GM21529 (cell line): ENCODE measurements at regions not wholly inside any gene's neighbourhood (a gene's known extent, or its start where the extent isn't known, plus 50 kb on each side); places are given as distances from the start of the nearest gene placed in this dataset.
"Not testable (repeated sequence)": the region's sequence is repeated elsewhere in the genome, so short reads cannot be mapped to it uniquely, and the experiment has no call there.

Experiments
- ATAC-seq: cut with Tn5 transposase; IDR thresholded peaks from one replicate; pipeline ENCODE4 v1.9.1; 2021; ENCODE audit not compliant: unreplicated experiment

DNA sequence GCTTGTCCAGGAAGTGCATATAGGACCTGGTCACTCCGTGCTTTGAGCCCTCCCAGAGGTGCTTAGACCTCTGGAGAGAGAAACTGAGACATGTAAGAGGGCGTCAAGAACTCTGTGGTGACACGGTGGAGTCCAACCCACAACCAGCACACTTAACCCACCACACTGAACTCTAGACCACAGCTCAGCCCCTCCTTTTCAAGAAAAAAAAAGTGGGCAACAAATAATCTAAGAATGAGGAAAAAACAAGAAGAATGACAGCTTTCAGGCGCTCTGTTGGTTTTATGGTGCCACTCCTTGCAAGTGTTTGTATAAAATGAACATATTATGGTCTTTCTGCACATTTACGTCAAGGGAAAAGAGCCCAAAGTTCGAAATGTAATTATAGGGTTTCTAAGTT, 50.2 kb upstream of the SNAPC3 start:
- ATAC-seq = no peak

DNA sequence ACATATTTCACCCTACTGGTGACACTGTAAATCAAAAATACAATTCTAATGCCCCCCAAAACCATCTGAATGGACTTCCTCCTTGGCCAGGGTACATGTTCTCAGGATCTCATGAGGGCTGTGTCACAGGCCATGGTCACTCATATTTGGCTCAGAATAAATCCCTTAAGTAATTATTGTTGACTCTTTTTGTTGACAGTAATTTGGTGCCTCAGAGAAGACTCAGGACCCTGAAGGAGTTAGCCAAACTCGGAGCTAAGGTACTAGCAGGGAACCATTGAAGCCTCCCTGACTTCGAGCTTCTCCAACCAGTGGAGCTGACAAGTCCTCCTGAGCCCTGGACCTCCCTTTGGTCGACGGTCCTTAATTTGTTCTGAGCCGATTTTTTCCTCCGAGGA, 51.2 kb upstream of the SNAPC3 start:
- ATAC-seq = no peak

DNA sequence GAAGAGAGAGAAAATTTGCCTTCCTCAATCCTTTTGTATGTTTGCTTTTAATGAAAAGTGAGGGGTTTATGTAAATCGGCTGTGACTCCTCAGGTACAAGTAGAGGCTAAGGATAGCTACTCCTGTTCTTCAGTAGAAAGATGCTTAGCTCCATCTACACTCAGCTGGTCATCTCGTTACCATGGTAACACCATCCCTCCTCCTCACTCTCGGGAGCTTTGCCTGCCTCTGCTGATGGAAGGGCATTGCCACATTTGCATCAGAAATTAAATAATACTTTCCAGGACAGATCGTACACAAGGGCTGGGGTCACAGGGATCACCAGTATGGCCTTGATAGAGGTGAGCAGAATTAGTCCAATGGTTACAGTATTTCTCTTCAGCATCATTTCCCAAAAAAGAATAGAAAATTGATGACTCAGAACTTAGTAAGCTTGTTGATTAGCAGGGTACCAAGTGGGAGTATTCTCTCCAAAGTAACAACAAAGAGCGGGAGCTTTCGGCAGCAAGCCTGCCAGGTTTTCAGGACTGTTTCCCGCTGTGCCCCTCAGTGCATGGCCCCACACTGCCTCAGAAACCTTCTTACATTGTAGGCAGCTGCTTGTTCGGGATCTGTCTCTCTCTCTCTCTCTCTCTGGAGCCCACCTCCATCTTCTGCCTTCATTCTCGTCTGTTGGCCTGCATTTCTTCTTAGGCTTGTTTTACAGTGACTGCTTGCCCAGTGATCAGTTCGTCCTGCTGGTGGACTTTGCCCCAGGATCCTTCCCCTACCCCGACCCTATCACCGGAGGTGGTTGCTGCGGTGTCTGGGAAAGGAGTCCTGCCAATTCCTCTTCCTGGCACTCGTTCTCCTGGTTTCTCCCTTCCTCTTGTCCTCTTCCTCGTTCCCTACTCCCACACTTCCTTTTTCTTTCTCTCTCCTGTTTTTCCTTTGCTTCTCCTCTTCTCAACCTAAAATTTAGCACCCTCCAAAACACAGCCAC, 51.9 kb upstream of the SNAPC3 start:
- ATAC-seq = no peak

DNA sequence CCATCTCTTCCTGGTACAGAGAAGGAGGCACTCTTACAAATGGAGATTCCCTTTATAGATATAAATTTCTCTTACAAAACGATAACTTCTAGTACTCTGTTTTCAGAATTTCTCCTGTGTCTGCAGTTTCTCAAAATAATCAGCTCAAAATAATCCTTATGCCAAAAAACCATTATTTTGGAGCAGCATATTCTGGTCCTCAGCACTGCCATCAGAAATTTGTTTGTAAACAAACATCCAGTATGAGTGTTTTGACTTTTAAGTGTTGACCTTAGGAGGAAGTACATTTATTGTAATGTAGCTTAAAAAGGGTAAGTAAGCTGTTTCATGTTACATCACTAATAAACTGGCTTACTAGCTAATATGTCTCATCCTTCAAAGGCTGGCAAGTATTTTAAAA, 52.8 kb upstream of the SNAPC3 start:
- no peak for ATAC-seq

DNA sequence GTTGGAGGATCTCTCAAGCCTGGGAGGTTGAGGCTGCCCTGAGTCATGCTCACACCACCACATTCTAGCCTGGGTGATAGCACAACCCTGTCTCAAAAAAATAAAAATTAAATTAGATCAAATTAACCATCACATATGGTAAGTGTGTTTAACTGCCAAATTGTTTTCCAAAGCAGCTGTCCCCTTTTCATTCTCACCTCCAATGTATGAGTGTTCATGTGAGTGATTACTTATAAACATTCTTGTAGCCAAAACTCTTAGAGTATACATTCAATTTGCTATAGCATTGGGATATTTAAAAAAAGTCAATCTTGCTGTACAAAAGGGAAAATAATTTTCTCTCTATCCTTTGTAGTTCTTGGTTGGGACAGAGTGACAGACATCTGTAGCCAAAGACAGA, 53.4 kb upstream of the SNAPC3 start:
- no peak for ATAC-seq

DNA sequence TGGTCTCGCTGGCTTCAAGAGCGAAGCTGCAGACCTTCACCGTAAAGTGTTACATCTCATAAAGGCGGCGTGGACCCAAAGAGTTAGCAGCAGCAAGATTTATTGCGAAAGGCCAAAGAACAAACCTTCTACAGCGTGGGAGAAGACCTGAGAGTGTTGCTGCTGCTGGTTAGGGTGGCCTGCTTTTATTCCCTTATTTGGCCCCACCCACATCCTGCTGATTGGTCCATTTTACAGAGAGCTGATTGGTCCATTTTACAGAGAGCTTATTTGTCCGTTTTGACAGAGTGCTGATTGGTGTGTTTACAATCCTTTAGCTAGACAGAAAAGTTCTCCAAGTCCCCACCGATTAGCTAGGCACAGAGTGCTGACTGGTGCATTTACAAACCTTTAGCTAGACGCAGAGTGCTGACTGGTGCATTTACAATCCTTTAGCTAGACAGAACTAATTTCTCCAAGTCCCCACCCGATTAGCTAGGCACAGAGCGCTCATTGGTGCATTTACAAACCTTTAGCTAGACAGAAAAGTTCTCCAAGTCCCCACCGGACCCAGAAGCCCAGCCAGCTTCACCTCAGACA, 57.6 kb upstream of the SNAPC3 start:
- ATAC-seq = not testable (repeated sequence)

DNA sequence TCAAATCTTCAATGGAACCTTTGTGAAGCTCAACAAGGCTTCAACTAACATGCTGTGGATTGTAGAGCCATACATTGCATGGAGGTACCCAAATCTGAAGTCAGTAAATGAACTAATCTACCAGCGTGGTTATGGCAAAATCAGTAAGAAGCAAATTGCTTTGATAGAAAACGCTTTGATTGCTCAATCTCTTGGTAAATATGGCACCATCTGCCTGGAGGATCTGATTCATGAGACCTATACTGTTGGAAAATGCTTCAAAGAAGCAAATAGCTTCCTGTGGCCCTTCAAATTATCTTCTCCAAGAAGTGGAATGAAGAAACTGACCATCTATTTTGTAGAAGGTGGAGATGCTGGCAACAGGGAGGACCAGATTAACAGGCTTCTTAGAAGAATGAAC, 54.7 kb upstream of the TTC39B start:
- ATAC-seq = no peak

DNA sequence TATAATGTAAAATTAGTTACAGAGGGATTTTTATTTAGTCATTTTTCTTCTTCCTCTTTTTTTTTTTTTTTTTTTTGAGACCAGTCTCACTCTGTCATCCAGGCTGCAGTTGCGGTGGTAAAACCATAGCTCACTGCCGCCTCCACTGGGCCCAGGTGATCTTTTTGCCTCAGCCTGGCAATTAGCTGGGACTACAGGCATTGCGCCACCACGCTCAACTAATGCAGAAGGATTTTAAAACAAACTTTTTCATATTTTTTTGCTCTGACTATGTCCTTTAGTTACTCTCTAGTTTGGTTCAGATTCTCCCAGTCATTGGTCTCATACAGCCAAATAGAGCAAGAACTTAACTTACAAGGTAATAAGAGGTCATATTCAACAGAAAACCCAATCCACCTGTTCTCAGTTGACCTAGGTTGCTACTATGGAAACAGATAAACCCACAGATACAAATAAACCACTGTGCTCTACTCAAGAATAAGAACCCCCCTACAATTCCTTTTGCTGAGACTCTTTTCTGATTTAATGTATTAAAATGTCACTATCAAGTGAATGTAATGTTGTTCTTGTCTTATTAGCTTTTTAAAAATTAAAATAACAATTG, 50.1 kb upstream of the TTC39B start:
- peak; percentile 98 for ATAC-seq
